Thyroid gland (tissue), 4 donors: ENCODE measurements at regions not wholly inside any gene's neighbourhood (a gene's known extent, or its start where the extent isn't known, plus 50 kb on each side); places are given as distances from the start of the nearest gene placed in this dataset.
A peak's percentile ranks its signal among the peaks of the same experiment; 100 is the strongest.

Experiments
- DNase-seq, 2 donors: peaks; one replicate each; pipeline ENCODE4 v3.0.0-alpha.2; 2019
- H3K27ac ChIP-seq, 3 donors: fragments of 200-600 bp; sonication (generic); 1 replicate in 2 of 3; 2 replicates in 1 of 3; pipeline ENCODE4 v1.5.1; 2016 to 2019; ENCODE audit warnings: mild to moderate bottlenecking in 1 of 3, moderate library complexity in 1 of 3
- H3K27me3 ChIP-seq: fragments of 200-600 bp; sonication (generic); one replicate; pipeline ENCODE4 v1.5.1; 2019
- H3K36me3 ChIP-seq, 2 donors: fragments of 200-600 bp; sonication (generic); one replicate each; pipeline ENCODE4 v1.5.1; 2016 to 2019
- H3K4me1 ChIP-seq, 2 donors: fragments of 200-600 bp; sonication (generic); one replicate each; pipeline ENCODE4 v1.5.1; 2017 to 2019
- H3K4me3 ChIP-seq, 3 donors: fragments of 200-600 bp; sonication (generic); replicated peaks in 1 of 3; 1 replicate in 2 of 3; 2 replicates in 1 of 3; pipeline ENCODE4 v1.5.1; 2016; ENCODE audit warnings: mild to moderate bottlenecking in 1 of 3
- H3K9me3 ChIP-seq: fragments of 200-600 bp; sonication (generic); one replicate; pipeline ENCODE4 v1.5.1; 2017
- CTCF ChIP-seq, 6 experiments: fragments of 200-600 bp in 3 of 6; fragments of 450-650 bp in 3 of 6; sonication (generic) in 3 of 6; IDR thresholded peaks; one replicate each; pipeline ENCODE4 v1.5.1; 2016 to 2019; ENCODE audit warnings: antibody characterized with exemption in 6 of 6, mild to moderate bottlenecking in 2 of 6, inconsistent platforms in 1 of 6, moderate library complexity in 1 of 6
- POLR2A ChIP-seq, 2 donors: fragments of 450-650 bp; IDR thresholded peaks; one replicate each; pipeline ENCODE4 v1.6.1; 2017; ENCODE audit warnings: antibody characterized with exemption in 2 of 2, mild to moderate bottlenecking in 2 of 2, moderate library complexity in 1 of 2
- WGBS, 2 donors: methylation state at CpG; one replicate each; pipeline ENCODE4 v1.1.5; 2017; 5-methylcytosine and 5-hydroxymethylcytosine counted together
- intact Hi-C: fragments of 100-400 bp; cut with DNase I; formaldehyde crosslinking; loops from one replicate; pipeline ENCODE4 v1.15.1; 2023

GRCh38 chr9:115587310-115587709 is 469.4 kb upstream of the TNC start:
- intact Hi-C loops = no loop called here
- Histone ChIP-seq H3K36me3 (no peaks in the 10 kb centered on the region), H3K9me3 (no peaks in the 10 kb centered on the region), H3K4me1 (no peaks in the 10 kb centered on the region), H3K27ac (no peak overlapping the region), H3K27me3 (no peaks in the 10 kb centered on the region), H3K4me3 (no peak overlapping the region)
- WGBS, 2 donors = 93 to 94% methylated on average over 2 of the region's 2 CpGs
- DNase-seq = no peak
- no peak for TF ChIP-seq POLR2A (IDR thresholded peaks at IDR 0.05)
- TF ChIP-seq CTCF (IDR thresholded peaks at IDR 0.05) = no peak

- no peaks in the 10 kb centered on the region for H3K36me3 ChIP-seq
- TF ChIP-seq POLR2A (IDR thresholded peaks at IDR 0.05) = no peak
- H3K27ac ChIP-seq = no peak overlapping the region
- intact Hi-C loops = loop anchor here (10.0 kb wide), 3 partner anchors 525 to 1065 kb away; no protein-coding TSS in a partner anchor
- H3K9me3 ChIP-seq = no peaks in the 10 kb centered on the region
- no peaks in the 10 kb centered on the region for H3K4me1 ChIP-seq
- DNase-seq = no peak
- H3K4me3 ChIP-seq = no peak overlapping the region
- no peaks in the 10 kb centered on the region for H3K27me3 ChIP-seq
Measured at GRCh38 chr9:115590011-115590410, 472.1 kb upstream of the TNC start.

GRCh38 chr9:115591584-115591984 is 473.6 kb upstream of the TNC start:
- TF ChIP-seq CTCF (IDR thresholded peaks at IDR 0.05) (peak; percentile 45 to 74 (median 62)), POLR2A (IDR thresholded peaks at IDR 0.05) (no peak)
- H3K9me3 ChIP-seq = no peaks in the 10 kb centered on the region
- H3K4me3 ChIP-seq = no peak overlapping the region
- peak; percentile 57 to 62 for DNase-seq
- 11 to 17% methylated on average over 4 of the region's 4 CpGs for WGBS, 2 donors
- no peaks in the 10 kb centered on the region for H3K36me3 ChIP-seq
- H3K27ac ChIP-seq = peak overlapping the region in 1 of 3 donors; percentile 37
- H3K27me3 ChIP-seq = no peaks in the 10 kb centered on the region
- no peaks in the 10 kb centered on the region for H3K4me1 ChIP-seq
- intact Hi-C loops = loop anchor here (10.0 kb wide), 3 partner anchors 523 to 1063 kb away; no protein-coding TSS in a partner anchor

- no peaks in the 10 kb centered on the region for H3K36me3 ChIP-seq
- intact Hi-C loops = loop anchor here (10.0 kb wide), 3 partner anchors 521 to 1061 kb away; no protein-coding TSS in a partner anchor
- DNase-seq = no peak
- no peaks in the 10 kb centered on the region for H3K27me3 ChIP-seq
- H3K4me1 ChIP-seq = no peaks in the 10 kb centered on the region
- H3K4me3 ChIP-seq = no peak overlapping the region
- H3K9me3 ChIP-seq = no peaks in the 10 kb centered on the region
- WGBS, 2 donors = 4 to 10% methylated on average over 4 of the region's 4 CpGs
- no peak for TF ChIP-seq POLR2A (IDR thresholded peaks at IDR 0.05)
- peak in 5 of 6 experiments; percentile 23 to 72 (median 56) for TF ChIP-seq CTCF (IDR thresholded peaks at IDR 0.05)
- no peak overlapping the region for H3K27ac ChIP-seq
Measured at GRCh38 chr9:115593587-115594091, 475.7 kb upstream of the TNC start.

GRCh38 chr9:115594557-115594956 is 476.6 kb upstream of the TNC start:
- H3K9me3 ChIP-seq = no peaks in the 10 kb centered on the region
- H3K27ac ChIP-seq = no peak overlapping the region
- TF ChIP-seq POLR2A (IDR thresholded peaks at IDR 0.05) (no peak), CTCF (IDR thresholded peaks at IDR 0.05) (no peak)
- no peak overlapping the region for H3K4me3 ChIP-seq
- intact Hi-C loops = loop anchor here (10.0 kb wide), 3 partner anchors 520 to 1060 kb away; no protein-coding TSS in a partner anchor
- 80 to 82% methylated on average over 1 of the region's 1 CpG for WGBS, 2 donors
- no peaks in the 10 kb centered on the region for H3K4me1 ChIP-seq
- H3K36me3 ChIP-seq = no peaks in the 10 kb centered on the region
- no peak for DNase-seq
- H3K27me3 ChIP-seq = no peaks in the 10 kb centered on the region
